Adrenal gland (tissue), 9 donors: ENCODE measurements at regions not wholly inside any gene's neighbourhood (a gene's known extent, or its start where the extent isn't known, plus 50 kb on each side); places are given as distances from the start of the nearest gene placed in this dataset.

ENCODE experiments used
- DNase-seq, 7 donors: peaks; one replicate each; pipeline ENCODE4 v3.0.0-alpha.2; 2019 to 2020
- H3K27ac ChIP-seq, 5 donors: fragments of 200-600 bp; sonication (generic) in 4 of 5; 1 replicate in 3 of 5; 2 replicates in 2 of 5; pipeline versions ENCODE4 v1.5.1 to v1.8.0; 2016 to 2020; ENCODE audit warnings: mild to moderate bottlenecking in 1 of 5
- H3K27me3 ChIP-seq: fragments of 200-600 bp; 2 replicates; pipeline ENCODE4 v1.8.0; 2021
- H3K36me3 ChIP-seq, 2 donors: fragments of 200-600 bp; replicated peaks in 1 of 2; 1 replicate in 1 of 2; 2 replicates in 1 of 2; pipeline versions ENCODE4 v1.5.1 to v1.8.0; 2018 to 2022
- H3K4me1 ChIP-seq, 2 donors: fragments of 200-600 bp; replicated peaks in 1 of 2; 1 replicate in 1 of 2; 2 replicates in 1 of 2; pipeline versions ENCODE4 v1.5.1 to v1.8.0; 2018 to 2021
- H3K4me3 ChIP-seq, 4 donors: fragments of 200-600 bp; sonication (generic) in 3 of 4; one replicate each; pipeline ENCODE4 v1.5.1; 2016 to 2018
- H3K9me3 ChIP-seq, 3 donors: fragments of 200-600 bp; sonication (generic) in 1 of 3; replicated peaks in 1 of 3; 1 replicate in 2 of 3; 2 replicates in 1 of 3; pipeline versions ENCODE4 v1.5.1 to v1.8.0; 2016 to 2021
- CTCF ChIP-seq, 6 experiments: fragments of 450-650 bp in 4 of 6; fragments of 200-600 bp in 2 of 6; sonication (generic) in 1 of 6; IDR thresholded peaks; 1 replicate in 5 of 6; 2 replicates in 1 of 6; pipeline versions ENCODE4 v1.5.1 to v1.8.0; 2016 to 2021; ENCODE audit warnings: antibody characterized with exemption in 6 of 6, mild to moderate bottlenecking in 2 of 6, moderate library complexity in 1 of 6
- POLR2A ChIP-seq, 2 donors: fragments of 450-650 bp; IDR thresholded peaks; one replicate each; pipeline ENCODE4 v1.6.1; 2017; ENCODE audit warnings: antibody characterized with exemption in 2 of 2, mild to moderate bottlenecking in 2 of 2, moderate library complexity in 1 of 2
- WGBS, 4 donors: extraction: QIAGEN DNeasy Blood & Tissue Kit in 2 of 4; methylation state at CpG; one replicate each; pipeline versions ENCODE4 v1.1.5 to v1.1.7; 2013 to 2017; 5-methylcytosine and 5-hydroxymethylcytosine counted together
- intact Hi-C, 2 donors: fragments of 100-400 bp; cut with DNase I; formaldehyde crosslinking; loops; one replicate each; pipeline versions ENCODE4 v1.14.1 to v1.15.0; 2022 to 2023
- donor health status: healthy with polysubstance abuse.
- donor health status: Bipolar disorder and iron deficiency.
- donor health status: DM: yes; HTN: yes; CAD: no.
- donor health status: DM: no; HTN: no; CAD: no.
- donor health status: DM: no; HTN: no; CAD: no.

GRCh38 chr1:213693864-213694263 is 293.9 kb upstream of the PROX1 start:
- TF ChIP-seq POLR2A (IDR thresholded peaks at IDR 0.05) = no peak
- no peak for TF ChIP-seq CTCF (IDR thresholded peaks at IDR 0.05)
- no peaks in the 10 kb centered on the region for H3K4me1 ChIP-seq
- no peaks in the 10 kb centered on the region for H3K36me3 ChIP-seq
- H3K27me3 ChIP-seq = no peaks in the 10 kb centered on the region
- no peaks in the 10 kb centered on the region for H3K9me3 ChIP-seq
- H3K4me3 ChIP-seq = no peak overlapping the region
- no peak for DNase-seq
- intact Hi-C loops = no loop called here
- WGBS, 4 donors = 74 to 86% (median 79%) methylated on average over 4 of the region's 4 CpGs
- H3K27ac ChIP-seq = no peak overlapping the region

GRCh38 chr1:213697192-213697802 is 290.5 kb upstream of the PROX1 start:
- intact Hi-C loops = no loop called here
- Histone ChIP-seq H3K27me3 (no peaks in the 10 kb centered on the region), H3K9me3 (peaks cover 0 to 2% (median 0%) of the 10 kb centered on the region in 3 donors), H3K4me1 (no peaks in the 10 kb centered on the region), H3K36me3 (no peaks in the 10 kb centered on the region), H3K4me3 (no peak overlapping the region), H3K27ac (no peak overlapping the region)
- no peak for DNase-seq
- TF ChIP-seq POLR2A (IDR thresholded peaks at IDR 0.05) (no peak), CTCF (IDR thresholded peaks at IDR 0.05) (no peak)
- 82 to 93% (median 86%) methylated on average over 4 of the region's 4 CpGs for WGBS, 4 donors

- DNase-seq = no peak
- H3K4me3 ChIP-seq = no peak overlapping the region
- H3K9me3 ChIP-seq = peaks cover 0 to 9% (median 0%) of the 10 kb centered on the region in 3 donors
- TF ChIP-seq POLR2A (IDR thresholded peaks at IDR 0.05) (no peak), CTCF (IDR thresholded peaks at IDR 0.05) (no peak)
- H3K27me3 ChIP-seq = no peaks in the 10 kb centered on the region
- H3K36me3 ChIP-seq = no peaks in the 10 kb centered on the region
- intact Hi-C loops = no loop called here
- no peaks in the 10 kb centered on the region for H3K4me1 ChIP-seq
- no peak overlapping the region for H3K27ac ChIP-seq
- 88 to 92% (median 89%) methylated on average over 5 of the region's 5 CpGs for WGBS, 4 donors
These were observed 289.6 kb upstream of the PROX1 start for GRCh38 chr1:213698092-213698702.

GRCh38 chr1:213702703-213703102 is 285.1 kb upstream of the PROX1 start:
- DNase-seq = no peak
- H3K9me3 ChIP-seq = peaks cover 0 to 9% (median 0%) of the 10 kb centered on the region in 3 donors
- no peak overlapping the region for H3K4me3 ChIP-seq
- no peaks in the 10 kb centered on the region for H3K27me3 ChIP-seq
- H3K27ac ChIP-seq = no peak overlapping the region
- no peaks in the 10 kb centered on the region for H3K4me1 ChIP-seq
- no peaks in the 10 kb centered on the region for H3K36me3 ChIP-seq
- TF ChIP-seq CTCF (IDR thresholded peaks at IDR 0.05) = no peak
- no peak for TF ChIP-seq POLR2A (IDR thresholded peaks at IDR 0.05)
- intact Hi-C loops = no loop called here
